ENCODE measurements at regions not wholly inside any gene's neighbourhood (a gene's known extent, or its start where the extent isn't known, plus 50 kb on each side); places are given as distances from the start of the nearest gene placed in this dataset.

DNA sequence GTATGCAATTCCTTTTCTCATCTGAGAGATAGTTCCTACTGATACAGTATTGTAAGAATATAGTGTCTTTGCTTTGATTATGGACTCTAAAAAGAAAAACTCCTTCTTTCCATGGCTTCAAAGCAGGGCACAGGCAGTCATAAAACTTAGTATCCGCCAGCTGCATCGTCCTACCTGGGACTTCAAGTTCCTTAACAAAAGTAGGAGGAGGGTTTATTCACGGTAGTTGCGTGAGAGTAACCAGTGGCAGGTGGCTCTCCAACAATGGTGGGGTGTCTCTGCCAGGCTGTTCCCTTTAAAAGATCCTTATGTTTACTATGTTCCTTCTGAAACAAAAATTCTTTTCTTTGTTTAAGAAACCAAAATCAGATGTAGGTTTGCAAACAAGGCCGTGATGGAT is 173.5 kb upstream of the DMAC1 start:
- TF ChIP-seq, protein P1, sequence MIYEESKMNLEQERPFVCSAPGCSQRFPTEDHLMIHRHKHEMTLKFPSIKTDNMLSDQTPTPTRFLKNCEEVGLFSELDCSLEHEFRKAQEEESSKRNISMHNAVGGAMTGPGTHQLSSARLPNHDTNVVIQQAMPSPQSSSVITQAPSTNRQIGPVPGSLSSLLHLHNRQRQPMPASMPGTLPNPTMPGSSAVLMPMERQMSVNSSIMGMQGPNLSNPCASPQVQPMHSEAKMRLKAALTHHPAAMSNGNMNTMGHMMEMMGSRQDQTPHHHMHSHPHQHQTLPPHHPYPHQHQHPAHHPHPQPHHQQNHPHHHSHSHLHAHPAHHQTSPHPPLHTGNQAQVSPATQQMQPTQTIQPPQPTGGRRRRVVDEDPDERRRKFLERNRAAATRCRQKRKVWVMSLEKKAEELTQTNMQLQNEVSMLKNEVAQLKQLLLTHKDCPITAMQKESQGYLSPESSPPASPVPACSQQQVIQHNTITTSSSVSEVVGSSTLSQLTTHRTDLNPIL (CRISPR knock-in tag; IDR thresholded peaks at IDR 0.05; ENCODE audit: low read depth): no peak
- TF ChIP-seq CSRNP3 (CRISPR knock-in tag; IDR thresholded peaks at IDR 0.05): no peak

Measured in SK-N-SH treated with all-trans-retinoic acid at 6 μM for 48 hours (cell line).